ENCODE measurements at regions not wholly inside any gene's neighbourhood (a gene's known extent, or its start where the extent isn't known, plus 50 kb on each side); places are given as distances from the start of the nearest gene placed in this dataset.

- Histone ChIP-seq H3K27me3 (ENCODE audit: control insufficient read depth in 2 of 2, insufficient read depth in 2 of 2, low read length in 2 of 2) (peaks cover 6% of the 10 kb centered on the region in 2 experiments; a peak in 3 of 5 replicates), H2AFZ (ENCODE audit: low read depth, low read length) (no peak overlapping the region), H3K27ac (ENCODE audit: extremely low read depth, low read depth, low read length) (no peak overlapping the region), H4K20me1 (replicated peaks; ENCODE audit: control insufficient read depth, insufficient read depth, low read length) (no peaks in the 10 kb centered on the region), H3K4me1 (replicated peaks in 1 of 2; ENCODE audit: control insufficient read depth in 2 of 2, insufficient read depth in 2 of 2, low read length in 2 of 2) (no peaks in the 10 kb centered on the region), H3K9me3 (replicated peaks; ENCODE audit: control insufficient read depth, insufficient read depth, low read depth, low read length) (no peaks in the 10 kb centered on the region), H3K79me2 (ENCODE audit: control insufficient read depth, insufficient read depth, low read length) (no peaks in the 10 kb centered on the region), H3K4me3 (no peak overlapping the region), H3K9ac (ENCODE audit: insufficient read depth in 1 of 2, low read depth in 2 of 2, low read length in 2 of 2) (no peak overlapping the region), H3K9me1 (ENCODE audit: control insufficient read depth, insufficient read depth, low read length) (no peaks in the 10 kb centered on the region), H3K4me2 (ENCODE audit: insufficient read depth, low read length) (no peak overlapping the region), H3K36me3 (ENCODE audit: control insufficient read depth, insufficient read depth, low read length) (no peaks in the 10 kb centered on the region)
- CTCF ChIA-PET (ENCODE audit: low intra/inter-chr PET ratio): no interaction called here
- DNase-seq (ENCODE audit: extremely low read depth in 1 of 4, low spot score in 3 of 4) (no peak), ATAC-seq (no peak), FAIRE-seq (no peak)
- in situ Hi-C loops (cut with MboI) (no loop called here), intact Hi-C loops (cut with micrococcal nuclease) (no loop called here)
- POLR2A ChIA-PET: interaction anchor here (0.8 to 1.1 kb wide), 2 partner anchors 8 to 9 kb away, joined by 3 read pairs; no protein-coding TSS in a partner anchor
- no TSS peak for BruUV-seq (replicated peaks)
- TF ChIP-seq XRCC5 (IDR thresholded peaks at IDR 0.05; ENCODE audit: low read depth, low read length) (no peak), TFAM (CRISPR knock-in tag; conservative IDR thresholded peaks at IDR 0.05) (no peak), GATAD2A (IDR thresholded peaks at IDR 0.05) (no peak), MITF (IDR thresholded peaks at IDR 0.05) (no peak), ZNF707 (CRISPR knock-in tag; conservative IDR thresholded peaks at IDR 0.05) (no peak), U2AF1 (optimal IDR thresholded peaks at IDR 0.05; ENCODE audit: low read depth, low read length) (no peak), FUS (optimal IDR thresholded peaks at IDR 0.05; ENCODE audit: low read depth, low read length) (no peak), ZBTB49 (CRISPR knock-in tag; IDR thresholded peaks at IDR 0.05; ENCODE audit: borderline replicate concordance) (no peak), PYGO2 (tag; IDR thresholded peaks at IDR 0.05) (no peak), ZNF165 (CRISPR knock-in tag; IDR thresholded peaks at IDR 0.05; ENCODE audit: borderline replicate concordance) (no peak), MXI1 (IDR thresholded peaks at IDR 0.05; ENCODE audit: low read depth, low read length) (no peak)
These were observed 90.0 kb downstream of the PERP start for GRCh38 chr6:138017166-138017757.

Data from K562 (cell line).